Suprapubic skin (tissue), 3 donors: ENCODE measurements at regions not wholly inside any gene's neighbourhood (a gene's known extent, or its start where the extent isn't known, plus 50 kb on each side); places are given as distances from the start of the nearest gene placed in this dataset.

Experiments
- CTCF ChIP-seq, 2 donors: fragments of 200-600 bp in 1 of 2; fragments of 450-650 bp in 1 of 2; sonication (generic) in 1 of 2; IDR thresholded peaks; one replicate each; pipeline ENCODE4 v1.5.1; 2016 to 2019; ENCODE audit warnings: antibody characterized with exemption in 2 of 2, mild to moderate bottlenecking in 1 of 2, moderate library complexity in 1 of 2
- EP300 ChIP-seq: sonication (generic); formaldehyde crosslinking; IDR thresholded peaks from one replicate; pipeline ENCODE4 v1.6.1; 2017; ENCODE audit warnings: antibody characterized with exemption

- TF ChIP-seq CTCF (IDR thresholded peaks at IDR 0.05) (no peak), EP300 (no peak)
Observed at GRCh38 chr11:70608568-70609470, 210.5 kb downstream of the CTTN start.
